Common myeloid progenitor, CD34-positive (primary cell): ENCODE measurements at regions not wholly inside any gene's neighbourhood (a gene's known extent, or its start where the extent isn't known, plus 50 kb on each side); places are given as distances from the start of the nearest gene placed in this dataset.
A peak's percentile ranks its signal among the peaks of the same experiment; 100 is the strongest.

Experiments
- CTCF ChIA-PET: fragments of 350-600 bp; sonication (Branson Sonifier 250); formaldehyde crosslinking; loops from one replicate; lab custom pipeline; 2021; ENCODE audit warnings: antibody characterized with exemption; lab: Charles Lee
- POLR2A ChIA-PET: fragments of 350-600 bp; sonication (Branson Sonifier 250); formaldehyde crosslinking; loops from one replicate; lab custom pipeline; 2021; ENCODE audit warnings: antibody characterized with exemption; lab: Charles Lee
- DNase-seq, 3 donors: peaks; one replicate each; pipeline versions ENCODE4 v3.0.0 to v3.0.0-alpha.2; 2013
- H3K27ac ChIP-seq, 2 experiments: 1 replicate in 1 of 2; 2 replicates in 1 of 2; pipeline ENCODE4 v1.7.0; 2013; ENCODE audit warnings: inconsistent platforms in 2 of 2, low read length in 2 of 2, mild to moderate bottlenecking in 2 of 2, low read depth in 1 of 2, moderate library complexity in 1 of 2; ENCODE audit not compliant: severe bottlenecking in 2 of 2, insufficient read depth in 1 of 2, poor library complexity in 1 of 2
- H3K27me3 ChIP-seq, 5 experiments: replicated peaks in 2 of 5; 1 replicate in 3 of 5; 2 replicates in 2 of 5; pipeline versions ENCODE4 v1.6.1 to v1.7.0; 2013; ENCODE audit warnings: low read length in 4 of 5, mild to moderate bottlenecking in 2 of 5, moderate library complexity in 2 of 5, inconsistent platforms in 1 of 5; ENCODE audit not compliant: insufficient read depth in 5 of 5, control insufficient read depth in 4 of 5
- H3K36me3 ChIP-seq, 4 experiments: 1 replicate in 2 of 4; 2 replicates in 2 of 4; pipeline versions ENCODE4 v1.6.1 to v1.7.0; 2013; ENCODE audit warnings: low read length in 3 of 4, control low read depth in 1 of 4, mild to moderate bottlenecking in 1 of 4; ENCODE audit not compliant: control insufficient read depth in 4 of 4, insufficient read depth in 4 of 4
- H3K4me1 ChIP-seq, 4 experiments: 1 replicate in 3 of 4; 2 replicates in 1 of 4; pipeline versions ENCODE4 v1.6.1 to v1.7.1; 2013; ENCODE audit warnings: low read length in 3 of 4, mild to moderate bottlenecking in 3 of 4, control low read depth in 1 of 4, inconsistent platforms in 1 of 4, moderate library complexity in 1 of 4; ENCODE audit not compliant: control insufficient read depth in 4 of 4, insufficient read depth in 4 of 4; ENCODE audit errors: control extremely low read depth in 1 of 4
- H3K4me3 ChIP-seq, 7 experiments: 1 replicate in 4 of 7; 2 replicates in 3 of 7; pipeline versions ENCODE4 v1.5.1 to v1.7.0; 2013; ENCODE audit warnings: mild to moderate bottlenecking in 7 of 7, low read length in 6 of 7, moderate library complexity in 6 of 7, inconsistent platforms in 2 of 7, low read depth in 2 of 7, control low read depth in 1 of 7; ENCODE audit not compliant: insufficient read depth in 4 of 7, control insufficient read depth in 1 of 7; ENCODE audit errors: extremely low read depth in 1 of 7
- H3K9me3 ChIP-seq, 5 experiments: 1 replicate in 4 of 5; 2 replicates in 1 of 5; pipeline versions ENCODE4 v1.6.1 to v1.7.1; 2013; ENCODE audit warnings: low read length in 4 of 5, mild to moderate bottlenecking in 2 of 5, inconsistent platforms in 1 of 5, low read depth in 1 of 5, moderate library complexity in 1 of 5; ENCODE audit not compliant: control insufficient read depth in 4 of 5, insufficient read depth in 2 of 5; ENCODE audit errors: control extremely low read depth in 1 of 5
- WGBS: methylation state at CpG from one replicate; pipeline ENCODE4 v1.1.5; 2013; ENCODE audit not compliant: insufficient coverage; 5-methylcytosine and 5-hydroxymethylcytosine counted together

- Histone ChIP-seq H3K9me3 (no peaks in the 10 kb centered on the region), H3K27me3 (no peaks in the 10 kb centered on the region), H3K4me1 (peaks cover 0 to 10% (median 1%) of the 10 kb centered on the region in 4 experiments), H3K4me3 (no peak overlapping the region), H3K27ac (no peak overlapping the region), H3K36me3 (no peaks in the 10 kb centered on the region)
- DNase-seq = no peak
- no CpG with 5 or more reads among the region's 3 CpGs for WGBS
- ChIA-PET CTCF (no interaction called here), POLR2A (no interaction called here)
These were observed 233.4 kb upstream of the NR4A3 start for GRCh38 chr9:99588299-99588698.

- Histone ChIP-seq H3K4me1 (peaks cover 0 to 10% (median 2%) of the 10 kb centered on the region in 4 experiments), H3K9me3 (no peaks in the 10 kb centered on the region), H3K27ac (no peak overlapping the region), H3K27me3 (no peaks in the 10 kb centered on the region), H3K4me3 (no peak overlapping the region), H3K36me3 (no peaks in the 10 kb centered on the region)
- CTCF ChIA-PET = no interaction called here
- 100% methylated on average over 1 of the region's 2 CpGs for WGBS
- POLR2A ChIA-PET = no interaction called here
- DNase-seq = no peak
These were observed 232.9 kb upstream of the NR4A3 start for GRCh38 chr9:99588747-99589146.

- no peaks in the 10 kb centered on the region for H3K27me3 ChIP-seq
- H3K27ac ChIP-seq = no peak overlapping the region
- POLR2A ChIA-PET = no interaction called here
- no peaks in the 10 kb centered on the region for H3K36me3 ChIP-seq
- H3K9me3 ChIP-seq = no peaks in the 10 kb centered on the region
- peaks cover 0 to 11% (median 2%) of the 10 kb centered on the region in 4 experiments for H3K4me1 ChIP-seq
- CTCF ChIA-PET = no interaction called here
- no peak for DNase-seq
- H3K4me3 ChIP-seq = no peak overlapping the region
These were observed 231.3 kb upstream of the NR4A3 start for GRCh38 chr9:99590410-99590809.

GRCh38 chr9:99590840-99591239, 230.8 kb upstream of the NR4A3 start:
- POLR2A ChIA-PET = no interaction called here
- no peaks in the 10 kb centered on the region for H3K27me3 ChIP-seq
- H3K4me1 ChIP-seq = peaks cover 0 to 15% (median 2%) of the 10 kb centered on the region in 4 experiments
- CTCF ChIA-PET = no interaction called here
- DNase-seq = peak in 2 of 3 donors; percentile 24 to 40
- no peaks in the 10 kb centered on the region for H3K9me3 ChIP-seq
- H3K36me3 ChIP-seq = no peaks in the 10 kb centered on the region
- no CpG with 5 or more reads among the region's 1 CpG for WGBS
- H3K27ac ChIP-seq = no peak overlapping the region
- no peak overlapping the region for H3K4me3 ChIP-seq

GRCh38 chr9:99591770-99592169, 229.9 kb upstream of the NR4A3 start:
- no peaks in the 10 kb centered on the region for H3K9me3 ChIP-seq

GRCh38 chr9:99592834-99593574, 228.7 kb upstream of the NR4A3 start:
- no peaks in the 10 kb centered on the region for H3K9me3 ChIP-seq
- DNase-seq = peak in 2 of 3 donors; percentile 18 to 35
- WGBS = 100% methylated on average over 2 of the region's 4 CpGs
- ChIA-PET CTCF (interaction anchor here (1.1 kb wide), 1 partner anchor 12 kb away, joined by 3 read pairs; no protein-coding TSS in a partner anchor), POLR2A (interaction anchor here (0.6 kb wide), 1 partner anchor 23 kb away, joined by 4 read pairs; no protein-coding TSS in a partner anchor)
- no peak overlapping the region for H3K4me3 ChIP-seq
- H3K36me3 ChIP-seq = no peaks in the 10 kb centered on the region
- no peaks in the 10 kb centered on the region for H3K27me3 ChIP-seq
- H3K27ac ChIP-seq = no peak overlapping the region
- peaks cover 0 to 21% (median 2%) of the 10 kb centered on the region in 4 experiments for H3K4me1 ChIP-seq

More at GRCh38 chr9:99591770-99592169, 229.9 kb upstream of the NR4A3 start:
- no peak for DNase-seq
- H3K27me3 ChIP-seq = no peaks in the 10 kb centered on the region
- CTCF ChIA-PET = no interaction called here
- no peak overlapping the region for H3K4me3 ChIP-seq
- H3K4me1 ChIP-seq = peaks cover 0 to 21% (median 2%) of the 10 kb centered on the region in 4 experiments
- no peak overlapping the region for H3K27ac ChIP-seq
- no peaks in the 10 kb centered on the region for H3K36me3 ChIP-seq
- POLR2A ChIA-PET = no interaction called here
- no CpG with 5 or more reads among the region's 2 CpGs for WGBS

GRCh38 chr9:99593610-99594009, 228.1 kb upstream of the NR4A3 start:
- no peak for DNase-seq
- Histone ChIP-seq H3K9me3 (no peaks in the 10 kb centered on the region), H3K4me1 (peaks cover 0 to 21% (median 2%) of the 10 kb centered on the region in 4 experiments), H3K27ac (no peak overlapping the region), H3K4me3 (no peak overlapping the region), H3K27me3 (no peaks in the 10 kb centered on the region), H3K36me3 (no peaks in the 10 kb centered on the region)
- ChIA-PET POLR2A (interaction anchor here (0.6 kb wide), 1 partner anchor 22 kb away, joined by 4 read pairs; no protein-coding TSS in a partner anchor), CTCF (no interaction called here)
- 89% methylated on average over 2 of the region's 2 CpGs for WGBS
